NCI-H345 treated with DMSO at 0.1 percent for 48 hours (cell line): ENCODE measurements at regions not wholly inside any gene's neighbourhood (a gene's known extent, or its start where the extent isn't known, plus 50 kb on each side); places are given as distances from the start of the nearest gene placed in this dataset.
"Not testable (repeated sequence)": the region's sequence is repeated elsewhere in the genome, so short reads cannot be mapped to it uniquely, and the experiment has no call there.

Source experiments
- DNase-seq: peaks from one replicate; lab custom pipeline; 2025; ENCODE audit not compliant: unreplicated experiment; lab: John Stamatoyannopoulos, UW

- no peak for DNase-seq
These were observed 147.9 kb upstream of the LRRC3B start for GRCh38 chr3:26474706-26475105.

DNA sequence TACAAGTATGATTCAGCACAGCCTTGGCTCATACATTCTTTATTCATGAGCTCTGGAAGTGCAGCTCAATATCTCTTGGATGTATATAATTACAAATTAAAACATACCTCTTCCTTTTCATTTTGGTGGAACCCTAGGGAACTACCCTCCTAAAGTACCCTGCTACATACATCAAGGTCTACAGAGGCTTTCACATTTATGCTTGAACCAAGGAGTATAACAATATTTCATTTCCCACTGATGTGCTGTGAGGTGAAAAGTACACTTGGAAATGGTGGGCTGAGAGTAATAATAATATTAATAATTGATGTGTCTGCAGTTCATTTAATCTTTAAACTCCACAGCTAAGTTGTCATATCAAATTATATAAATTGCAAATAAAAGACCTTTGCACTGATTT, 142.2 kb upstream of the LRRC3B start:
- no peak for DNase-seq

GRCh38 chr3:26484140-26484539, 138.4 kb upstream of the LRRC3B start:
- DNase-seq, result no peak

DNA sequence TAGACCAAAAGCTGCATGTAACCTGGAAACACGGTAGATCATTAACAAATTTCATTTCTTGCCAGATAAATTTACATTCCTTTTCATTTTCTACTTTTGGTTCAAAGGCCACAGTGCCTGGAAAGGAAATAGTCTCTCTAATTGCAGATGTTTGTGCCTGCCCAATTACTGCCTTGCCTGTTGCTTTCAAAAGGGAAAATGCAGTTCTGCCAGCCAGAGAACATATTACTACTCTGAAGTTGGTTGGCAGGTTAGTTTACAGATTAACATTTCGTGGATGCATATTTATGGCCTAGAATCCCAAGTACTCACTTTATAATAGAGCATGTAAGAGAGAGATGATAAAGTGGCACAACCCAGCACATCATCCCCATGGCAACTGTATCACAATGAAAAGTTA, 124.3 kb upstream of the LRRC3B start:
- DNase-seq, result no peak

DNA sequence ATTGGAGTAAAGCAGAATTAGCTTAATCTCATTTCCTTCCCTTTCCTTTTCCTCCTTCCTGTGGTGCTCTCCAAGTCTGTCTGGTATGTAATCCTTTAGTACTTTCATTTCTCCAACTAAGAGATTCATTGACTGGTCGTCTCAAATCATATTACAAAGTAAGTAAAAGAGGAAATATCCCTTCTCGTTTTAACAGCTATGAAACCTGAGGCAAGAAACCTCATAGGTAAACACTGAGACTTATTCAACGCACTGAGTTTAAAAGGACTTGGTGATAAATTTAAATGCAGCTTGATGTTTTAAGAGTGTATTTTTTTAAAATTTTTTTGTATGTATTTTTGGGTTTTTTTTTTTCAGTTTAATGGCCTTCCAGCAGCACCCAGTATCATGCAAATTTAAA, 117.2 kb upstream of the LRRC3B start:
- no peak for DNase-seq

- DNase-seq, result not testable (repeated sequence)
These were observed 108.0 kb upstream of the LRRC3B start for GRCh38 chr3:26514445-26515029.

- no peak for DNase-seq
These were observed 107.2 kb upstream of the LRRC3B start for GRCh38 chr3:26515351-26515750.

- no peak for DNase-seq
These were observed 101.3 kb upstream of the LRRC3B start for GRCh38 chr3:26521261-26521660.

DNA sequence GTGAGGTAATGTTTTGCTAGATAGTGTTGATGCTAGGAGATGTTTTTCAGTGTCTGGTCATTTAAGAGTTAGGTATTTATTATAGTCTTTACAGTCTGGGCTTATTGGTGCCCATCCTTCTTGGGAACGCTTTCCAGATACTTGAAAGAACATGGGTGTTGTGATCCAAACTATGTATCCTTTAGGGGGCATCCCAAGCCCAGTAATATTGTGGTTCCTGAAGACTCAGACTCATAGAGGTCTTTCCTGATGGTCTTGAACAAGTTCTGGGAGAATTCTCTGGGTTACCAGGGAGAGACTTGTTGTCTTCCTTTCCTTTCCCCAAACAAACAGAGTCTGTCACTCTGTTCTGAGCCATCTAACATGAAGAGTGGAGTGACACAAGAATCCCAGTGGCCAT, 99.7 kb upstream of the LRRC3B start:
- no peak for DNase-seq

DNA sequence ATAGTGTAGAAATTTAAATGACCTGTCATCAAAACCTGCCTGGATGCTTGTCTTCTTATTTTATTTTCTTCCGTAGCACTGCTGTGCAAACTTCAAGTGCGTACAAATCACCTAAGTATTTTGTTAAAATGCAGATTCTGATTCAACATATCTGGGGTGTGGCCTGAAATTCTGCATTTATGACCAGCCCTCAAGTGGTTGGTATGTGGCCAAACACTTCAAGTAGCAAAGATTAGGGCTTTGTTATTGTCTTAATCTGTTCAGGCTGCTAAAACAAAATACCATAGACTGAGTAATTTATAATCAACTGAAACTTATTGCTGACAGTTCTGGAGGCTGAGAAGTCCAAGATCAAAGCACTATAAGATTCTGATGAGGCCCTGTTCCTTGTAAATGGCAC, 97.6 kb upstream of the LRRC3B start:
- no peak for DNase-seq

GRCh38 chr3:26535151-26535550, 87.4 kb upstream of the LRRC3B start:
- no peak for DNase-seq

DNA sequence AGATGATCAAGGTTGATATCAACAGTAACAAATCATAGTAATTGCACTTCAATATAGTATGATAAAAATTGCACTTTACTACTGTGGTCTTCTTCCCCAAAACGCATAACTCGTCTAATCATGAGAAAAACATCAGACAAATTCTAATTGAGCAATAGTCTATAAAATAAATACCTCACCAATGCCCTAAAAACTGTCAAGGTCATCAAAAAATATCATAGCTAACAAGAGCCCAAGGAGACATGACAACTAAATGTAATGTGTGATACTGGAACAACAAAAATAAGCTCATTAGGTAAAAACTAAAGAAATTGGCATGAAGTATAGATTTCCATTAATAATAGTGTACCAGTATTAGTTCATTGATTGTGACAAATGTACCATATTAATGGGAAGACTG, 85.6 kb upstream of the LRRC3B start:
- no peak for DNase-seq

- DNase-seq, result no peak
These were observed 72.2 kb upstream of the LRRC3B start for GRCh38 chr3:26550413-26550812.

DNA sequence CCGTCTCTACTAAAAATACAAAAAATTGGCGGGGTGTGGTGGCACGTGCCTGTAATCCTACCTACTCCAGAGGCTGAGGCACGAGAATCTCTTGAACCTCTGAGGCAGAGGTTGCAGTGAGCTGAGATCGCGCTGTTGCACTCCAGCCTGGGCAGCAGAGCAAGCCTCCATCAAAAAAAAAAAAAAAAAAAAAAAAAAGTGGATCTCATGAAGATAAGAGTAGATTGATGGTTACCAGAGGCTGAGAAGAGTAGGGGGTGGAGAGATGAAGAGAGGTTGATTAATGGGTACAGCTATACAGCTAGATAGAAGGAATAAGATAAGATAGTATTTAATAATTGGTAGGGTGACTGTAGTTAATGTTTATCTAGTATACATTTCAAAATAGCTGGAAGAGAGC, 65.9 kb upstream of the LRRC3B start:
- no peak for DNase-seq

GRCh38 chr3:26558257-26558656, 64.3 kb upstream of the LRRC3B start:
- no peak for DNase-seq

DNA sequence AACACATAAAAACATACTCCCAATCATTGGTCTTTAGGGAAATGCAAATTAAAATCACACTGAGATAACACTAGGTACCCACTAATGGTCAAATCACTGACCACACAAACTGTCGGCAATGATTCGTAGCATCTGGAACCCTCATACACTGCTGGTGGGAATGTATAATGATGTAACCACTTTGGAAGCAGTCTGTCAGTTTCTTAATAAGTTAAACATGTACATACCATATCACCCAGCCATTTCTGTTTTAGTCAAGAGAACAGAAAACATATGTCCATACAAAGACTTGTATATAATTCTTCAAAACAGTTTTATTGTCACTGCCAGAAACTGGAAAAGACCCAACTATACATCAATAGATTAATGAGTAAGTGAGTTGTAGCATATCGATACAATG, 63.3 kb upstream of the LRRC3B start:
- DNase-seq, result no peak

DNA sequence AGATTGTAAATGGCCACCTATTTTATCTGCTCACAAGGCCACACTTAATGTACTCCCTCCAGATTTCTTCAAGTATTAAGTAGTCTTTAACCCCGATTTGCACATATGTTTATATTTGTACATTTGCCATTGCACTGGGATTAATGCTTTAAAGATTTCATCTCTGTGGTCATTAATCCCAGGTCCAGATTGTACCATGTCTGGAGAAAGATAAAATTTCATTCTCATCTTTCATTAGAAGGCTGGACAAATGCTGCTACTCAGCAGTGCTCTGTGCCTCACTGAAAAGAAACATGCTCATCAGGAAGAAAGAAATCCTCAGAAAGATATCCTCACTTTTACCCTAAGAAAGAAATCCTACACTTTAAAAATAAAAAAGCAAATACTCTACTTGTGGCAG, 62.5 kb upstream of the LRRC3B start:
- no peak for DNase-seq

DNA sequence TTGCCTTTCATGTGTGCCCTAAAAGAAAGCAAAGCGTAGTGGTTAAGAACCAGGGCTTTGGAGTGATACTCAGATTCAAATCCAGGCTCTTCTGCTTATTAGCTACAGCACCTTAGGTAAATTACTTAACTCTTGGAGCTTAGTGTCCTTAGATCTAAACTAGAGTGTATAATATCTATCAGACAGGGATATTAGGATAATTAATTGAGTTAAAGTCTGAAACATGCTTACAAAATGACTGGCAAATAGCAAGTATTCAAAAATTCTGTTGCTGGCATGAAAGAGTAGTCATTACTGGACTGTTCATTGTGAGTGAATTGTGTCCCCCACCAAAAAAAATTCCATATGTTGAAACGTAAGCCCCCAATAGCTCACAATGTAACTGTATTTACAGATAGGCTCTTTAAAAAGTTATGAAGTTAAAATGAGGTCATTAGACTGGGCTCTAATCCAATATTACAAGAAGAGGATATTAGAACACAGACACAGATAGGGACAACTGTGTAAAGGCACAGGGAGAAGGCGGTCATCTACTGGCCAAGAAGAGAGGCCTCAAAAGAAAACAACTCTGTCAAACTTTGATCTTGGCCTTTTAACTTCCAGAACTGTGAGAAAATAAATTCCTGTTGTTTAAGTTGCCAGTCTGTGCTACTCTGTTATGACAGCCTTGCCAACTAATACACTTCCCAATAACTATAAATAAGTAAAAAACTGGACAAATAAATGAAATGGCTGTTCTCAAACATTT, 60.4 kb upstream of the LRRC3B start:
- DNase-seq, result no peak
